Cardiac muscle cell (in vitro differentiated cells and primary cell): ENCODE measurements at regions not wholly inside any gene's neighbourhood (a gene's known extent, or its start where the extent isn't known, plus 50 kb on each side); places are given as distances from the start of the nearest gene placed in this dataset.

Source experiments
- DNase-seq, 2 donors: peaks; one replicate each; pipeline versions ENCODE4 v3.0.0 to v3.0.0-alpha.2; 2010 to 2017; ENCODE audit warnings: low read depth in 1 of 2, low spot score in 1 of 2
- H3K27ac ChIP-seq: fragments of 200-600 bp; sonication (generic); 2 replicates; pipeline ENCODE4 v1.5.1; 2016
- H3K27me3 ChIP-seq: fragments of 200-600 bp; sonication (generic); 2 replicates; pipeline ENCODE4 v1.6.0; 2016; ENCODE audit warnings: control low read depth
- H3K36me3 ChIP-seq: fragments of 200-600 bp; sonication (generic); 2 replicates; pipeline ENCODE4 v1.5.1; 2016; ENCODE audit warnings: control low read depth
- H3K4me1 ChIP-seq: fragments of 200-600 bp; sonication (generic); 2 replicates; pipeline ENCODE4 v1.8.1; 2017; ENCODE audit warnings: low read depth, mild to moderate bottlenecking, mixed run types
- H3K4me3 ChIP-seq: fragments of 200-600 bp; sonication (generic); 2 replicates; pipeline ENCODE4 v1.5.1; 2016; ENCODE audit warnings: mild to moderate bottlenecking
- H3K9me3 ChIP-seq: fragments of 200-600 bp; sonication (generic); 2 replicates; pipeline ENCODE4 v1.5.1; 2017; ENCODE audit warnings: low read depth, mild to moderate bottlenecking, control low read depth
- CTCF ChIP-seq: IDR thresholded peaks from 2 replicates; pipeline ENCODE4 v1.5.1; 2012; ENCODE audit warnings: low read depth, mild to moderate bottlenecking, low read length

GRCh38 chr9:30574355-30575151 is 1809.9 kb upstream of the ACO1 start:
- H3K36me3 ChIP-seq = no peaks in the 10 kb centered on the region
- no peak overlapping the region for H3K27ac ChIP-seq
- no peaks in the 10 kb centered on the region for H3K27me3 ChIP-seq
- no peaks in the 10 kb centered on the region for H3K4me1 ChIP-seq
- no peak overlapping the region for H3K4me3 ChIP-seq
- H3K9me3 ChIP-seq = no peaks in the 10 kb centered on the region
- DNase-seq = no peak
- no peak for TF ChIP-seq CTCF

GRCh38 chr9:30575218-30575617 is 1809.2 kb upstream of the ACO1 start:
- Histone ChIP-seq H3K27me3 (no peaks in the 10 kb centered on the region), H3K36me3 (no peaks in the 10 kb centered on the region), H3K9me3 (no peaks in the 10 kb centered on the region), H3K27ac (no peak overlapping the region), H3K4me1 (no peaks in the 10 kb centered on the region), H3K4me3 (no peak overlapping the region)
- DNase-seq = no peak
- no peak for TF ChIP-seq CTCF

- TF ChIP-seq CTCF = no peak
- Histone ChIP-seq H3K4me1 (no peaks in the 10 kb centered on the region), H3K9me3 (no peaks in the 10 kb centered on the region), H3K4me3 (no peak overlapping the region), H3K27me3 (no peaks in the 10 kb centered on the region), H3K27ac (no peak overlapping the region), H3K36me3 (no peaks in the 10 kb centered on the region)
- no peak for DNase-seq
Measured at GRCh38 chr9:30575691-30576090, 1808.8 kb upstream of the ACO1 start.

- DNase-seq = no peak
- no peak overlapping the region for H3K27ac ChIP-seq
Measured at GRCh38 chr9:30579810-30580209, 1804.6 kb upstream of the ACO1 start.

GRCh38 chr9:30582240-30582639 is 1802.2 kb upstream of the ACO1 start:
- H3K9me3 ChIP-seq = no peaks in the 10 kb centered on the region
- DNase-seq = no peak
- H3K4me3 ChIP-seq = no peak overlapping the region
- no peak overlapping the region for H3K27ac ChIP-seq
- no peaks in the 10 kb centered on the region for H3K36me3 ChIP-seq
- no peaks in the 10 kb centered on the region for H3K27me3 ChIP-seq
- no peak for TF ChIP-seq CTCF
- no peaks in the 10 kb centered on the region for H3K4me1 ChIP-seq

More at GRCh38 chr9:30579810-30580209, 1804.6 kb upstream of the ACO1 start:
- no peak for TF ChIP-seq CTCF
- Histone ChIP-seq H3K27me3 (no peaks in the 10 kb centered on the region), H3K4me1 (no peaks in the 10 kb centered on the region), H3K36me3 (no peaks in the 10 kb centered on the region), H3K9me3 (no peaks in the 10 kb centered on the region), H3K4me3 (no peak overlapping the region)
